HepG2 (cell line): ENCODE measurements at regions not wholly inside any gene's neighbourhood (a gene's known extent, or its start where the extent isn't known, plus 50 kb on each side); places are given as distances from the start of the nearest gene placed in this dataset.

Source experiments
- CTCF ChIP-seq: sonication (generic); formaldehyde crosslinking; IDR thresholded peaks from 2 replicates; pipeline ENCODE4 v1.5.0; 2020; ENCODE audit warnings: mild to moderate bottlenecking, missing genetic modification reagents, moderate library complexity
- ESRRA ChIP-seq: sonication (generic); formaldehyde crosslinking; IDR thresholded peaks from 2 replicates; pipeline ENCODE4 v1.5.1; 2020; ENCODE audit warnings: mild to moderate bottlenecking, low read depth, missing genetic modification reagents
- GABPA ChIP-seq, 2 experiments: IDR thresholded peaks; 2 replicates each; pipeline ENCODE4 v1.6.1; 2011 to 2016; ENCODE audit warnings: low read depth in 2 of 2, low read length in 1 of 2, missing biosample characterization in 1 of 2, missing genetic modification characterization in 1 of 2
- NFIC ChIP-seq: IDR thresholded peaks from 2 replicates; pipeline ENCODE4 v1.6.1; 2012; ENCODE audit warnings: mild to moderate bottlenecking, low read length, inconsistent platforms
- POLR2A ChIP-seq, 2 experiments: IDR thresholded peaks; 2 replicates each; pipeline ENCODE4 v1.6.1; 2011; ENCODE audit warnings: low read depth in 2 of 2, low read length in 2 of 2, mild to moderate bottlenecking in 1 of 2, moderate library complexity in 1 of 2; ENCODE audit not compliant: insufficient read depth in 1 of 2
- SRSF9 ChIP-seq: fragments of 200-400 bp; formaldehyde crosslinking; IDR thresholded peaks from 2 replicates; pipeline ENCODE4 v1.6.1; 2018; ENCODE audit warnings: borderline replicate concordance, mild to moderate bottlenecking, low read depth, low read length; ENCODE audit not compliant: insufficient read depth, poor library complexity, severe bottlenecking
- ZBTB20 ChIP-seq: sonication (generic); formaldehyde crosslinking; IDR thresholded peaks from 2 replicates; pipeline ENCODE4 v1.8.1; 2023; ENCODE audit warnings: missing genetic modification reagents, low read depth, mild to moderate bottlenecking, borderline replicate concordance
- ZBTB3 ChIP-seq: sonication (generic); formaldehyde crosslinking; IDR thresholded peaks from 2 replicates; pipeline ENCODE4 v1.4.0; 2020; ENCODE audit warnings: low read depth, mild to moderate bottlenecking, moderate library complexity, missing genetic modification reagents, borderline replicate concordance
- ZFP36 ChIP-seq: fragments of 150-350 bp; IDR thresholded peaks from 2 replicates; pipeline ENCODE4 v1.6.1; 2018; ENCODE audit warnings: borderline replicate concordance, low read length, low read depth; ENCODE audit not compliant: partially characterized antibody
- ZNF18 ChIP-seq: sonication (generic); formaldehyde crosslinking; IDR thresholded peaks from 2 replicates; pipeline ENCODE4 v1.8.0; 2022; ENCODE audit warnings: mild to moderate bottlenecking, missing genetic modification reagents; ENCODE audit not compliant: insufficient replicate concordance
- ZNF557 ChIP-seq: sonication (generic); formaldehyde crosslinking; IDR thresholded peaks from 2 replicates; pipeline ENCODE4 v1.4.0; 2020; ENCODE audit warnings: missing genetic modification reagents
- ZNF841 ChIP-seq: sonication (generic); formaldehyde crosslinking; IDR thresholded peaks from 2 replicates; pipeline ENCODE4 v1.8.1; 2023; ENCODE audit warnings: missing genetic modification reagents, borderline replicate concordance

GRCh38 chr4:164312671-164313070, 441.3 kb upstream of the SMIM31 start:
- TF ChIP-seq NFIC (no peak), ZNF841 (no peak), POLR2A (IDR thresholded peaks at IDR 0.05; ENCODE audit: insufficient read depth in 1 of 2, low read depth in 2 of 2, low read length in 2 of 2) (no peak), CTCF (CRISPR knock-in tag) (no peak), SRSF9 (no peak), ZFP36 (no peak), ZNF557 (CRISPR knock-in tag) (no peak), ZNF18 (CRISPR knock-in tag) (no peak), ZBTB20 (CRISPR knock-in tag) (no peak), GABPA (IDR thresholded peaks at IDR 0.05; ENCODE audit: low read depth, low read length) (no peak), GABPA (CRISPR knock-in tag; IDR thresholded peaks at IDR 0.05; ENCODE audit: low read depth) (no peak), ESRRA (no peak), ZBTB3 (no peak)
